DND-41 (cell line): ENCODE measurements at regions not wholly inside any gene's neighbourhood (a gene's known extent, or its start where the extent isn't known, plus 50 kb on each side); places are given as distances from the start of the nearest gene placed in this dataset.

ENCODE experiments used
- ATAC-seq: fragments of 200-7000 bp; cut with Tn5 transposase; 3 replicates; pipeline ENCODE4 v1.9.1; 2021; ENCODE audit warnings: low read depth; ENCODE audit not compliant: insufficient read depth
- DNase-seq: peaks from one replicate; pipeline ENCODE4 v3.0.0-alpha.2; 2020
- H2AFZ ChIP-seq: 2 replicates; pipeline ENCODE4 v1.6.0; 2012; ENCODE audit warnings: low read depth, low read length
- H3K27ac ChIP-seq: 2 replicates; pipeline ENCODE4 v1.5.1; 2012; ENCODE audit warnings: low read length, inconsistent platforms
- H3K27me3 ChIP-seq: fragments of 200-600 bp; sonication (generic); 2 replicates; pipeline ENCODE4 v1.6.0; 2012; ENCODE audit warnings: low read length, mild to moderate bottlenecking, inconsistent platforms; ENCODE audit not compliant: insufficient read depth, poor library complexity
- H3K36me3 ChIP-seq: 2 replicates; pipeline ENCODE4 v1.5.1; 2012; ENCODE audit warnings: low read length, inconsistent platforms; ENCODE audit not compliant: insufficient read depth
- H3K4me1 ChIP-seq: 2 replicates; pipeline ENCODE4 v1.5.1; 2012; ENCODE audit warnings: mild to moderate bottlenecking, low read length; ENCODE audit not compliant: insufficient read depth
- H3K4me2 ChIP-seq: 2 replicates; pipeline ENCODE4 v1.6.0; 2012; ENCODE audit warnings: mild to moderate bottlenecking, moderate library complexity, low read length, inconsistent platforms; ENCODE audit not compliant: insufficient read depth
- H3K4me3 ChIP-seq, 2 experiments: fragments of 200-600 bp in 1 of 2; shearing (Covaris generic) in 1 of 2; 2 replicates each; pipeline ENCODE4 v1.5.1; 2012 to 2016; ENCODE audit warnings: inconsistent platforms in 2 of 2, low read length in 2 of 2, mild to moderate bottlenecking in 2 of 2, low read depth in 1 of 2, moderate library complexity in 1 of 2
- H3K79me2 ChIP-seq: 2 replicates; pipeline ENCODE4 v1.6.0; 2012; ENCODE audit warnings: low read length, inconsistent platforms; ENCODE audit not compliant: insufficient read depth
- H3K9ac ChIP-seq: 2 replicates; pipeline ENCODE4 v1.6.0; 2012; ENCODE audit warnings: low read depth, mild to moderate bottlenecking, inconsistent platforms, low read length, moderate library complexity
- H3K9me3 ChIP-seq: 2 replicates; pipeline ENCODE4 v1.5.1; 2012; ENCODE audit warnings: low read length, moderate library complexity, mild to moderate bottlenecking, inconsistent platforms; ENCODE audit not compliant: insufficient read depth, severe bottlenecking
- H4K20me1 ChIP-seq: 2 replicates; pipeline ENCODE4 v1.6.0; 2012; ENCODE audit warnings: low read length; ENCODE audit not compliant: insufficient read depth
- CTCF ChIP-seq: IDR thresholded peaks from 2 replicates; pipeline ENCODE4 v1.5.1; 2012; ENCODE audit warnings: borderline replicate concordance, low read length, moderate library complexity, mild to moderate bottlenecking; ENCODE audit not compliant: poor library complexity, severe bottlenecking; ENCODE audit errors: extremely low read depth
- EZH2 ChIP-seq: IDR thresholded peaks from 3 replicates; pipeline ENCODE4 v1.6.1; 2012; ENCODE audit warnings: borderline replicate concordance, low read depth, mild to moderate bottlenecking, moderate library complexity, low read length, inconsistent platforms; ENCODE audit not compliant: severe bottlenecking

- TF ChIP-seq CTCF, result no peak
- no peak for TF ChIP-seq EZH2
- no peaks in the 10 kb centered on the region for H3K36me3 ChIP-seq
- H4K20me1 ChIP-seq, result no peaks in the 10 kb centered on the region
- DNase-seq (no peak), ATAC-seq (no peak)
- H2AFZ ChIP-seq, result no peak overlapping the region
- H3K27me3 ChIP-seq, result no peaks in the 10 kb centered on the region
- H3K4me2 ChIP-seq, result no peak overlapping the region
- H3K4me1 ChIP-seq, result no peaks in the 10 kb centered on the region
- H3K9ac ChIP-seq, result no peak overlapping the region
- no peaks in the 10 kb centered on the region for H3K79me2 ChIP-seq
- H3K27ac ChIP-seq, result no peak overlapping the region
- no peak overlapping the region for H3K4me3 ChIP-seq
- H3K9me3 ChIP-seq, result peaks cover 3% of the 10 kb centered on the region
These were observed 281.2 kb upstream of the TMTC1 start for GRCh38 chr12:30064906-30065305.

GRCh38 chr12:30063435-30063945, 279.7 kb upstream of the TMTC1 start:
- Histone ChIP-seq H3K4me1 (no peaks in the 10 kb centered on the region), H3K9ac (no peak overlapping the region), H3K4me2 (no peak overlapping the region), H3K36me3 (no peaks in the 10 kb centered on the region), H3K27me3 (no peaks in the 10 kb centered on the region), H3K27ac (no peak overlapping the region), H3K9me3 (peaks cover 3% of the 10 kb centered on the region), H3K79me2 (no peaks in the 10 kb centered on the region), H3K4me3 (no peak overlapping the region), H2AFZ (no peak overlapping the region), H4K20me1 (no peaks in the 10 kb centered on the region)
- DNase-seq, result no peak
- ATAC-seq, result no peak
- TF ChIP-seq CTCF, result no peak
- no peak for TF ChIP-seq EZH2

GRCh38 chr12:30048371-30048770, 264.6 kb upstream of the TMTC1 start:
- TF ChIP-seq EZH2, result no peak
- TF ChIP-seq CTCF, result no peak
- Histone ChIP-seq H3K9ac (no peak overlapping the region), H3K4me2 (no peak overlapping the region), H3K27ac (no peak overlapping the region), H3K4me3 (no peak overlapping the region), H3K27me3 (no peaks in the 10 kb centered on the region), H3K9me3 (no peaks in the 10 kb centered on the region), H3K36me3 (no peaks in the 10 kb centered on the region), H2AFZ (no peak overlapping the region), H4K20me1 (no peaks in the 10 kb centered on the region), H3K79me2 (no peaks in the 10 kb centered on the region), H3K4me1 (no peaks in the 10 kb centered on the region)
- ATAC-seq (no peak), DNase-seq (no peak)
